Ascending aorta (tissue), 2 donors: ENCODE measurements at regions not wholly inside any gene's neighbourhood (a gene's known extent, or its start where the extent isn't known, plus 50 kb on each side); places are given as distances from the start of the nearest gene placed in this dataset.

ENCODE experiments used
- DNase-seq, 2 donors: peaks; one replicate each; pipeline ENCODE4 v3.0.0-alpha.2; 2019; ENCODE audit warnings: low spot score in 2 of 2
- H3K27ac ChIP-seq, 2 donors: fragments of 200-600 bp; sonication (generic); one replicate each; pipeline ENCODE4 v1.5.1; 2016 to 2017; ENCODE audit warnings: mild to moderate bottlenecking in 1 of 2
- H3K27me3 ChIP-seq: fragments of 200-600 bp; sonication (generic); one replicate; pipeline ENCODE4 v1.5.1; 2017
- H3K36me3 ChIP-seq, 2 donors: fragments of 200-600 bp; sonication (generic); one replicate each; pipeline ENCODE4 v1.5.1; 2016
- H3K4me1 ChIP-seq, 2 donors: fragments of 200-600 bp; sonication (generic); one replicate each; pipeline ENCODE4 v1.5.1; 2016 to 2017; ENCODE audit warnings: mild to moderate bottlenecking in 1 of 2
- H3K4me3 ChIP-seq, 2 donors: fragments of 200-600 bp; sonication (generic); one replicate each; pipeline ENCODE4 v1.5.1; 2016 to 2017; ENCODE audit warnings: mild to moderate bottlenecking in 1 of 2
- H3K9me3 ChIP-seq, 2 donors: fragments of 200-600 bp; sonication (generic); one replicate each; pipeline ENCODE4 v1.5.1; 2016
- CTCF ChIP-seq, 3 experiments: fragments of 200-600 bp in 2 of 3; fragments of 450-650 bp in 1 of 3; sonication (generic) in 2 of 3; IDR thresholded peaks; one replicate each; pipeline ENCODE4 v1.5.1; 2016 to 2019; ENCODE audit warnings: antibody characterized with exemption in 3 of 3, mild to moderate bottlenecking in 1 of 3, moderate library complexity in 1 of 3
- intact Hi-C: fragments of 100-400 bp; cut with DNase I; formaldehyde crosslinking; loops from one replicate; pipeline ENCODE4 v1.15.1; 2023

- no peak overlapping the region for H3K4me3 ChIP-seq
- no peak for DNase-seq
- no peaks in the 10 kb centered on the region for H3K36me3 ChIP-seq
- no peak for TF ChIP-seq CTCF (IDR thresholded peaks at IDR 0.05)
- H3K27ac ChIP-seq, result peak overlapping the region; percentile 10 to 21
- H3K27me3 ChIP-seq, result no peaks in the 10 kb centered on the region
- intact Hi-C loops, result no loop called here
- H3K4me1 ChIP-seq, result peaks cover 0 to 4% of the 10 kb centered on the region in 2 donors
- no peaks in the 10 kb centered on the region for H3K9me3 ChIP-seq
These were observed 122.5 kb downstream of the SPATA18 start for GRCh38 chr4:52173470-52174045.

GRCh38 chr4:52187603-52188002 is 136.5 kb downstream of the SPATA18 start:
- no peak overlapping the region for H3K4me3 ChIP-seq
- H3K27me3 ChIP-seq, result no peaks in the 10 kb centered on the region
- peaks cover 0 to 4% of the 10 kb centered on the region in 2 donors for H3K4me1 ChIP-seq
- intact Hi-C loops, result no loop called here
- no peak for DNase-seq
- no peak overlapping the region for H3K27ac ChIP-seq
- no peaks in the 10 kb centered on the region for H3K36me3 ChIP-seq
- H3K9me3 ChIP-seq, result no peaks in the 10 kb centered on the region
- no peak for TF ChIP-seq CTCF (IDR thresholded peaks at IDR 0.05)

GRCh38 chr4:52192001-52192400 is 140.9 kb downstream of the SPATA18 start:
- H3K27ac ChIP-seq, result peak overlapping the region in 1 of 2 donors; percentile 27
- DNase-seq, result no peak
- TF ChIP-seq CTCF (IDR thresholded peaks at IDR 0.05), result no peak
- H3K9me3 ChIP-seq, result no peaks in the 10 kb centered on the region
- H3K27me3 ChIP-seq, result no peaks in the 10 kb centered on the region
- peaks cover 0 to 4% of the 10 kb centered on the region in 2 donors for H3K4me1 ChIP-seq
- intact Hi-C loops, result no loop called here
- H3K36me3 ChIP-seq, result no peaks in the 10 kb centered on the region
- H3K4me3 ChIP-seq, result no peak overlapping the region

GRCh38 chr4:52192721-52193135 is 141.6 kb downstream of the SPATA18 start:
- H3K4me1 ChIP-seq, result peaks cover 0 to 4% of the 10 kb centered on the region in 2 donors
- no peak for TF ChIP-seq CTCF (IDR thresholded peaks at IDR 0.05)
- no peak for DNase-seq
- intact Hi-C loops, result no loop called here
- no peak overlapping the region for H3K4me3 ChIP-seq
- H3K27me3 ChIP-seq, result no peaks in the 10 kb centered on the region
- H3K9me3 ChIP-seq, result no peaks in the 10 kb centered on the region
- no peak overlapping the region for H3K27ac ChIP-seq
- H3K36me3 ChIP-seq, result no peaks in the 10 kb centered on the region

GRCh38 chr4:52195869-52196268 is 144.8 kb downstream of the SPATA18 start:
- Histone ChIP-seq H3K4me1 (peaks cover 0 to 7% of the 10 kb centered on the region in 2 donors), H3K27ac (peak overlapping the region in 1 of 2 donors; percentile 6), H3K36me3 (no peaks in the 10 kb centered on the region), H3K27me3 (no peaks in the 10 kb centered on the region), H3K4me3 (no peak overlapping the region), H3K9me3 (no peaks in the 10 kb centered on the region)
- DNase-seq, result no peak
- intact Hi-C loops, result loop anchor here (5.0 kb wide), 1 partner anchor 159 kb away; the partner anchor contains the start of gene SGCB
- TF ChIP-seq CTCF (IDR thresholded peaks at IDR 0.05), result no peak
